ENCODE measurements at regions not wholly inside any gene's neighbourhood (a gene's known extent, or its start where the extent isn't known, plus 50 kb on each side); places are given as distances from the start of the nearest gene placed in this dataset.

DNA sequence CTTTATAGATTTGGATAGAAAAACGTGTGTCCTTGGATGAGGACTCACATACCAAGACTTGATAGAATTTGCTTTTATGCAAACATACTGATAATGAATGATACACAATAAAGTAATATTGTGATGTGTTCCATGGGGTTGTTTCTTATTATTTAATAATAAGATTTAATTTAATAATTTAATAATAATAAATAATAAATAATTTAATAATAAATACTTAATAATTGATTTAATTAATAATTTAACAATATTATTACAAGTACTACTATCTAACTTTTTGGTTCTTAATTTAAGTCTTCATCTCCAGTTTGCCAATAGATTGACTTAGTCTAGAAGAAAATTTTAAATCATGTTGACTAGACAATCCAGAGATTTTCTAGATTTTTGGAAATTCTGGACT, 909.2 kb upstream of the PCDH20 start:
- ATAC-seq (no peak), DNase-seq (ENCODE audit: low spot score) (no peak)
- H3K4me3 Mint-ChIP-seq = no peak overlapping the region
- Histone ChIP-seq H3K4me1 (ENCODE audit: insufficient read depth) (no peaks in the 10 kb centered on the region), H3K27me3 (ENCODE audit: insufficient read depth) (no peaks in the 10 kb centered on the region), H3F3A (replicated peaks; ENCODE audit: low read depth) (no peaks in the 10 kb centered on the region), H3K9me2 (ENCODE audit: insufficient read depth) (no peaks in the 10 kb centered on the region), H2AFZ (no peak overlapping the region), H3K4me2 (no peak overlapping the region), H3K36me3 (ENCODE audit: insufficient read depth) (no peaks in the 10 kb centered on the region), H4K20me1 (replicated peaks; ENCODE audit: insufficient read depth) (no peaks in the 10 kb centered on the region), H3K4me3 (no peak overlapping the region), H3K79me2 (replicated peaks; ENCODE audit: insufficient read depth) (no peaks in the 10 kb centered on the region), H3K27ac (ENCODE audit: low read depth) (no peak overlapping the region)
- no peaks in the 10 kb centered on the region for H3K27me3 Mint-ChIP-seq (ENCODE audit: insufficient read depth, low read depth, poor library complexity)
- H3K4me1 Mint-ChIP-seq = no peaks in the 10 kb centered on the region
- H3K36me3 Mint-ChIP-seq (ENCODE audit: low read depth) = no peaks in the 10 kb centered on the region
- H3K27ac Mint-ChIP-seq = no peak overlapping the region
- peaks cover 6% of the 10 kb centered on the region; the same call in 2 of the 3 replicates for H3K9me3 Mint-ChIP-seq
- no peak for TF ChIP-seq EZH2phosphoT487 (IDR thresholded peaks at IDR 0.05; ENCODE audit: unreplicated experiment)
- TF ChIP-seq STAT1 (IDR thresholded peaks at IDR 0.05; ENCODE audit: unreplicated experiment) = no peak
- TF ChIP-seq NANOG (IDR thresholded peaks at IDR 0.05; ENCODE audit: borderline replicate concordance) = no peak
- no peak for TF ChIP-seq CTCF (conservative IDR thresholded peaks at IDR 0.05; ENCODE audit: low read depth in 2 of 2)
- no peak for TF ChIP-seq POLR2AphosphoS5 (IDR thresholded peaks at IDR 0.05; ENCODE audit: low read depth)

GRCh38 chr13:62321895-62322294, 906.2 kb upstream of the PCDH20 start:
- H3K36me3 Mint-ChIP-seq (ENCODE audit: low read depth) = no peaks in the 10 kb centered on the region
- no peak for DNase-seq (ENCODE audit: low spot score)
- no peaks in the 10 kb centered on the region for H3K79me2 ChIP-seq (replicated peaks; ENCODE audit: insufficient read depth)
- no peak overlapping the region for H3K27ac ChIP-seq (ENCODE audit: low read depth)
- ATAC-seq = no peak
- no peak overlapping the region for H3K4me2 ChIP-seq
- H3K4me3 Mint-ChIP-seq = no peak overlapping the region
- no peaks in the 10 kb centered on the region for H3K27me3 Mint-ChIP-seq (ENCODE audit: insufficient read depth, low read depth, poor library complexity)
- H4K20me1 ChIP-seq (replicated peaks; ENCODE audit: insufficient read depth) = no peaks in the 10 kb centered on the region
- H3F3A ChIP-seq (replicated peaks; ENCODE audit: low read depth) = no peaks in the 10 kb centered on the region
- H3K4me1 Mint-ChIP-seq = no peaks in the 10 kb centered on the region
- no peaks in the 10 kb centered on the region for H3K9me3 Mint-ChIP-seq
- no peak overlapping the region for H3K27ac Mint-ChIP-seq
- H3K9me2 ChIP-seq (ENCODE audit: insufficient read depth) = no peaks in the 10 kb centered on the region
- no peak overlapping the region for H3K4me3 ChIP-seq
- H3K4me1 ChIP-seq (ENCODE audit: insufficient read depth) = no peaks in the 10 kb centered on the region
- H3K36me3 ChIP-seq (ENCODE audit: insufficient read depth) = no peaks in the 10 kb centered on the region
- H3K27me3 ChIP-seq (ENCODE audit: insufficient read depth) = no peaks in the 10 kb centered on the region
- H2AFZ ChIP-seq = no peak overlapping the region
- no peak for TF ChIP-seq CREB1 (CRISPR knock-in tag; IDR thresholded peaks at IDR 0.05; ENCODE audit: low read depth)
- TF ChIP-seq STAT1 (IDR thresholded peaks at IDR 0.05; ENCODE audit: unreplicated experiment) = no peak
- no peak for TF ChIP-seq EZH2 (IDR thresholded peaks at IDR 0.05; ENCODE audit: low read depth, unreplicated experiment)
- TF ChIP-seq NANOG (IDR thresholded peaks at IDR 0.05; ENCODE audit: borderline replicate concordance) = no peak
- TF ChIP-seq JUNB (IDR thresholded peaks at IDR 0.05; ENCODE audit: unreplicated experiment) = no peak
- TF ChIP-seq CTCF (conservative IDR thresholded peaks at IDR 0.05; ENCODE audit: low read depth in 2 of 2) = no peak
- TF ChIP-seq ETS1 (IDR thresholded peaks at IDR 0.05) = no peak
- no peak for TF ChIP-seq POLR2AphosphoS5 (IDR thresholded peaks at IDR 0.05; ENCODE audit: low read depth)
- no peak for TF ChIP-seq ZNF114 (CRISPR knock-in tag; IDR thresholded peaks at IDR 0.05)
- TF ChIP-seq, protein P1, sequence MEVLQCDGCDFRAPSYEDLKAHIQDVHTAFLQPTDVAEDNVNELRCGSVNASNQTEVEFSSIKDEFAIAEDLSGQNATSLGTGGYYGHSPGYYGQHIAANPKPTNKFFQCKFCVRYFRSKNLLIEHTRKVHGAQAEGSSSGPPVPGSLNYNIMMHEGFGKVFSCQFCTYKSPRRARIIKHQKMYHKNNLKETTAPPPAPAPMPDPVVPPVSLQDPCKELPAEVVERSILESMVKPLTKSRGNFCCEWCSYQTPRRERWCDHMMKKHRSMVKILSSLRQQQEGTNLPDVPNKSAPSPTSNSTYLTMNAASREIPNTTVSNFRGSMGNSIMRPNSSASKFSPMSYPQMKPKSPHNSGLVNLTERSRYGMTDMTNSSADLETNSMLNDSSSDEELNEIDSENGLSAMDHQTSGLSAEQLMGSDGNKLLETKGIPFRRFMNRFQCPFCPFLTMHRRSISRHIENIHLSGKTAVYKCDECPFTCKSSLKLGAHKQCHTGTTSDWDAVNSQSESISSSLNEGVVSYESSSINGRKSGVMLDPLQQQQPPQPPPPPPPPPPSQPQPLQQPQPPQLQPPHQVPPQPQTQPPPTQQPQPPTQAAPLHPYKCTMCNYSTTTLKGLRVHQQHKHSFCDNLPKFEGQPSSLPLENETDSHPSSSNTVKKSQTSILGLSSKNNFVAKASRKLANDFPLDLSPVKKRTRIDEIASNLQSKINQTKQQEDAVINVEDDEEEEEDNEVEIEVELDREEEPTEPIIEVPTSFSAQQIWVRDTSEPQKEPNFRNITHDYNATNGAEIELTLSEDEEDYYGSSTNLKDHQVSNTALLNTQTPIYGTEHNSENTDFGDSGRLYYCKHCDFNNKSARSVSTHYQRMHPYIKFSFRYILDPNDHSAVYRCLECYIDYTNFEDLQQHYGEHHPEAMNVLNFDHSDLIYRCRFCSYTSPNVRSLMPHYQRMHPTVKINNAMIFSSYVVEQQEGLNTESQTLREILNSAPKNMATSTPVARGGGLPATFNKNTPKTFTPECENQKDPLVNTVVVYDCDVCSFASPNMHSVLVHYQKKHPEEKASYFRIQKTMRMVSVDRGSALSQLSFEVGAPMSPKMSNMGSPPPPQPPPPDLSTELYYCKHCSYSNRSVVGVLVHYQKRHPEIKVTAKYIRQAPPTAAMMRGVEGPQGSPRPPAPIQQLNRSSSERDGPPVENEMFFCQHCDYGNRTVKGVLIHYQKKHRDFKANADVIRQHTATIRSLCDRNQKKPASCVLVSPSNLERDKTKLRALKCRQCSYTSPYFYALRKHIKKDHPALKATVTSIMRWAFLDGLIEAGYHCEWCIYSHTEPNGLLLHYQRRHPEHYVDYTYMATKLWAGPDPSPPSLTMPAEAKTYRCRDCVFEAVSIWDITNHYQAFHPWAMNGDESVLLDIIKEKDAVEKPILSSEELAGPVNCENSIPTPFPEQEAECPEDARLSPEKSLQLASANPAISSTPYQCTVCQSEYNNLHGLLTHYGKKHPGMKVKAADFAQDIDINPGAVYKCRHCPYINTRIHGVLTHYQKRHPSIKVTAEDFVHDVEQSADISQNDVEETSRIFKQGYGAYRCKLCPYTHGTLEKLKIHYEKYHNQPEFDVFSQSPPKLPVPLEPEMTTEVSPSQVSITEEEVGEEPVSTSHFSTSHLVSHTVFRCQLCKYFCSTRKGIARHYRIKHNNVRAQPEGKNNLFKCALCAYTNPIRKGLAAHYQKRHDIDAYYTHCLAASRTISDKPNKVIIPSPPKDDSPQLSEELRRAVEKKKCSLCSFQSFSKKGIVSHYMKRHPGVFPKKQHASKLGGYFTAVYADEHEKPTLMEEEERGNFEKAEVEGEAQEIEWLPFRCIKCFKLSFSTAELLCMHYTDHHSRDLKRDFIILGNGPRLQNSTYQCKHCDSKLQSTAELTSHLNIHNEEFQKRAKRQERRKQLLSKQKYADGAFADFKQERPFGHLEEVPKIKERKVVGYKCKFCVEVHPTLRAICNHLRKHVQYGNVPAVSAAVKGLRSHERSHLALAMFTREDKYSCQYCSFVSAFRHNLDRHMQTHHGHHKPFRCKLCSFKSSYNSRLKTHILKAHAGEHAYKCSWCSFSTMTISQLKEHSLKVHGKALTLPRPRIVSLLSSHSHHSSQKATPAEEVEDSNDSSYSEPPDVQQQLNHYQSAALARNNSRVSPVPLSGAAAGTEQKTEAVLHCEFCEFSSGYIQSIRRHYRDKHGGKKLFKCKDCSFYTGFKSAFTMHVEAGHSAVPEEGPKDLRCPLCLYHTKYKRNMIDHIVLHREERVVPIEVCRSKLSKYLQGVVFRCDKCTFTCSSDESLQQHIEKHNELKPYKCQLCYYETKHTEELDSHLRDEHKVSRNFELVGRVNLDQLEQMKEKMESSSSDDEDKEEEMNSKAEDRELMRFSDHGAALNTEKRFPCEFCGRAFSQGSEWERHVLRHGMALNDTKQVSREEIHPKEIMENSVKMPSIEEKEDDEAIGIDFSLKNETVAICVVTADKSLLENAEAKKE (CRISPR knock-in tag; IDR thresholded peaks at IDR 0.05) = no peak

All from GM23338 (cell line).